H1 (cell line): ENCODE measurements at regions not wholly inside any gene's neighbourhood (a gene's known extent, or its start where the extent isn't known, plus 50 kb on each side); places are given as distances from the start of the nearest gene placed in this dataset.

Experiments used
- CTCF ChIA-PET: fragments of 300-600 bp; sonication (Branson Sonifier 250); formaldehyde crosslinking; loops from one replicate; lab custom pipeline; 2021; ENCODE audit not compliant: partially characterized antibody; lab: Charles Lee
- POLR2A ChIA-PET: fragments of 300-600 bp; sonication (Branson Sonifier 250); formaldehyde crosslinking; loops from one replicate; lab custom pipeline; 2021; ENCODE audit warnings: inconsistent platforms; ENCODE audit not compliant: partially characterized antibody; lab: Charles Lee
- DNase-seq, 2 experiments: peaks; one replicate each; pipeline versions ENCODE4 v3.0.0 to v3.0.0-alpha.2; 2010 to 2022; ENCODE audit warnings: low spot score in 2 of 2, low read depth in 1 of 2, mixed read lengths in 1 of 2
- FAIRE-seq: peaks from 2 replicates; lab custom pipeline; 2011; peaks lifted over from hg19 to GRCh38; lab: Jason Lieb, UNC
- H2AFZ ChIP-seq: 2 replicates; pipeline ENCODE4 v1.8.1; 2012; ENCODE audit warnings: low read length, inconsistent platforms
- H2AK5ac ChIP-seq: 2 replicates; pipeline ENCODE4 v1.6.1; 2013; ENCODE audit warnings: low read depth, low read length
- H2BK120ac ChIP-seq: replicated peaks from 2 replicates; pipeline ENCODE3; 2013; ENCODE audit warnings: low read depth, low read length, inconsistent platforms
- H2BK12ac ChIP-seq: 2 replicates; pipeline ENCODE4 v1.6.1; 2013; ENCODE audit warnings: low read depth, low read length
- H2BK15ac ChIP-seq: 2 replicates; pipeline ENCODE4 v1.6.1; 2013; ENCODE audit warnings: low read length
- H2BK20ac ChIP-seq: 2 replicates; pipeline ENCODE4 v1.6.1; 2013; ENCODE audit warnings: low read length
- H2BK5ac ChIP-seq: 2 replicates; pipeline ENCODE4 v1.6.1; 2013; ENCODE audit warnings: low read depth, low read length
- H3K14ac ChIP-seq: 2 replicates; pipeline ENCODE4 v1.6.1; 2013; ENCODE audit warnings: inconsistent platforms; ENCODE audit not compliant: insufficient read length
- H3K18ac ChIP-seq: 2 replicates; pipeline ENCODE4 v1.6.1; 2013; ENCODE audit warnings: low read length; ENCODE audit errors: extremely low read depth
- H3K23ac ChIP-seq: 2 replicates; pipeline ENCODE4 v1.6.1; 2013; ENCODE audit warnings: inconsistent platforms; ENCODE audit not compliant: insufficient read length
- H3K23me2 ChIP-seq: 2 replicates; pipeline ENCODE4 v1.6.1; 2013; ENCODE audit warnings: low read depth, low read length
- H3K27ac ChIP-seq: 2 replicates; pipeline ENCODE4 v1.6.1; 2011; ENCODE audit warnings: low read depth, low read length, inconsistent platforms
- H3K27me3 ChIP-seq, 4 experiments: replicated peaks in 1 of 4; 1 replicate in 1 of 4; 2 replicates in 3 of 4; pipeline versions ENCODE4 v1.6.1 to v1.8.1; 2011 to 2013; ENCODE audit warnings: low read length in 3 of 4, mild to moderate bottlenecking in 3 of 4, inconsistent platforms in 2 of 4, mixed read lengths in 2 of 4, moderate library complexity in 1 of 4; ENCODE audit not compliant: control insufficient read depth in 3 of 4, insufficient read depth in 3 of 4; ENCODE audit errors: extremely low read depth in 1 of 4
- H3K36me3 ChIP-seq, 4 experiments: 2 replicates each; pipeline versions ENCODE4 v1.6.1 to v1.8.1; 2011 to 2013; ENCODE audit warnings: mild to moderate bottlenecking in 4 of 4, low read length in 3 of 4, moderate library complexity in 2 of 4, control low read depth in 1 of 4, inconsistent platforms in 1 of 4; ENCODE audit not compliant: insufficient read depth in 4 of 4, control insufficient read depth in 2 of 4
- H3K4ac ChIP-seq: replicated peaks from 2 replicates; pipeline ENCODE3; 2013; ENCODE audit warnings: low read length, low read depth, mixed read lengths, inconsistent platforms; ENCODE audit not compliant: insufficient read length
- H3K4me1 ChIP-seq, 4 experiments: replicated peaks in 1 of 4; 1 replicate in 1 of 4; 2 replicates in 3 of 4; pipeline versions ENCODE4 v1.6.1 to v1.8.1; 2011 to 2013; ENCODE audit warnings: low read length in 3 of 4, inconsistent platforms in 2 of 4, mixed read lengths in 1 of 4; ENCODE audit not compliant: insufficient read depth in 4 of 4, control insufficient read depth in 3 of 4
- H3K4me2 ChIP-seq, 2 experiments: 2 replicates each; pipeline versions ENCODE4 v1.6.1 to v1.8.1; 2011 to 2013; ENCODE audit warnings: low read depth in 2 of 2, low read length in 2 of 2, control low read depth in 1 of 2, inconsistent platforms in 1 of 2, mild to moderate bottlenecking in 1 of 2; ENCODE audit not compliant: insufficient read depth in 1 of 2
- H3K4me3 ChIP-seq, 4 experiments: fragments of 200-600, 300-600 bp in 1 of 4; sonication (generic), shearing (Covaris generic), sonication (Bioruptor Twin) in 1 of 4; 2 replicates each; pipeline versions ENCODE4 v1.5.1 to v1.8.1; 2011 to 2016; ENCODE audit warnings: low read length in 4 of 4, low read depth in 3 of 4, control low read depth in 2 of 4, inconsistent platforms in 2 of 4, mild to moderate bottlenecking in 2 of 4, mixed read lengths in 1 of 4, moderate library complexity in 1 of 4; ENCODE audit not compliant: insufficient read depth in 2 of 4; ENCODE audit errors: extremely low read depth in 1 of 4
- H3K56ac ChIP-seq: replicated peaks from 2 replicates; pipeline ENCODE3; 2013; ENCODE audit warnings: low read depth, mild to moderate bottlenecking, mixed read lengths, low read length, inconsistent platforms; ENCODE audit not compliant: insufficient read length
- H3K79me1 ChIP-seq: 2 replicates; pipeline ENCODE4 v1.6.1; 2013; ENCODE audit warnings: low read depth, low read length, control low read depth
- H3K79me2 ChIP-seq, 2 experiments: 2 replicates each; pipeline versions ENCODE4 v1.6.1 to v1.8.1; 2012 to 2013; ENCODE audit warnings: low read length in 2 of 2, mild to moderate bottlenecking in 2 of 2, inconsistent platforms in 1 of 2; ENCODE audit not compliant: insufficient read depth in 2 of 2, control insufficient read depth in 1 of 2
- H3K9ac ChIP-seq, 4 experiments: replicated peaks in 1 of 4; 1 replicate in 1 of 4; 2 replicates in 3 of 4; pipeline versions ENCODE4 v1.6.1 to v1.8.1; 2011 to 2013; ENCODE audit warnings: low read depth in 3 of 4, low read length in 3 of 4, control low read depth in 2 of 4, mild to moderate bottlenecking in 2 of 4, moderate library complexity in 2 of 4, inconsistent platforms in 1 of 4; ENCODE audit errors: extremely low read depth in 1 of 4
- H3K9me3 ChIP-seq, 2 experiments: 2 replicates each; pipeline versions ENCODE4 v1.6.1 to v1.8.1; 2012 to 2013; ENCODE audit warnings: mild to moderate bottlenecking in 2 of 2, moderate library complexity in 2 of 2, control low read depth in 1 of 2, inconsistent platforms in 1 of 2, low read depth in 1 of 2, low read length in 1 of 2, mixed read lengths in 1 of 2; ENCODE audit not compliant: insufficient read depth in 2 of 2
- H4K20me1 ChIP-seq, 2 experiments: replicated peaks in 1 of 2; 2 replicates each; pipeline versions ENCODE3 to v1.8.1; 2011 to 2013; ENCODE audit warnings: inconsistent platforms in 2 of 2, low read length in 2 of 2, mild to moderate bottlenecking in 1 of 2; ENCODE audit not compliant: insufficient read depth in 2 of 2, control insufficient read depth in 1 of 2
- H4K5ac ChIP-seq: 2 replicates; pipeline ENCODE4 v1.6.1; 2013; ENCODE audit warnings: low read length, low read depth, mixed read lengths, inconsistent platforms; ENCODE audit not compliant: insufficient read length
- H4K8ac ChIP-seq: 2 replicates; pipeline ENCODE4 v1.8.0; 2013; ENCODE audit warnings: mild to moderate bottlenecking, moderate library complexity, low read length, inconsistent platforms; ENCODE audit not compliant: insufficient read depth; ENCODE audit errors: extremely low read depth
- H4K91ac ChIP-seq: replicated peaks from 2 replicates; pipeline ENCODE3; 2013; ENCODE audit warnings: low read length, mixed read lengths, inconsistent platforms; ENCODE audit not compliant: insufficient read length
- ATF3 ChIP-seq: IDR thresholded peaks from 2 replicates; pipeline ENCODE4 v1.6.1; 2011; ENCODE audit warnings: low read depth, mild to moderate bottlenecking, low read length; ENCODE audit not compliant: insufficient read depth
- CTCF ChIP-seq, 3 experiments: IDR thresholded peaks; 1 replicate in 2 of 3; 2 replicates in 1 of 3; pipeline versions ENCODE4 v1.5.1 to v1.6.1; 2011; ENCODE audit warnings: low read length in 3 of 3, mild to moderate bottlenecking in 3 of 3, inconsistent platforms in 2 of 3, low read depth in 1 of 3, moderate library complexity in 1 of 3; ENCODE audit not compliant: insufficient read depth in 1 of 3; ENCODE audit errors: control extremely low read depth in 1 of 3
- EP300 ChIP-seq, 2 experiments: IDR thresholded peaks; 1 replicate in 1 of 2; 2 replicates in 1 of 2; pipeline ENCODE4 v1.6.1; 2011 to 2012; ENCODE audit warnings: low read depth in 2 of 2, low read length in 2 of 2, mild to moderate bottlenecking in 2 of 2, borderline replicate concordance in 1 of 2, inconsistent platforms in 1 of 2, moderate library complexity in 1 of 2
- HDAC2 ChIP-seq, 2 experiments: fragments of 300-600 bp in 1 of 2; sonication (generic) in 1 of 2; IDR thresholded peaks; 2 replicates each; pipeline ENCODE4 v1.6.1; 2011 to 2012; ENCODE audit warnings: low read depth in 2 of 2, low read length in 2 of 2, mild to moderate bottlenecking in 2 of 2, moderate library complexity in 2 of 2, borderline replicate concordance in 1 of 2, inconsistent platforms in 1 of 2
- NANOG ChIP-seq: IDR thresholded peaks from 2 replicates; pipeline ENCODE4 v1.6.1; 2011; ENCODE audit warnings: low read length, low read depth, mild to moderate bottlenecking, inconsistent platforms; ENCODE audit not compliant: insufficient read depth, poor library complexity, severe bottlenecking
- POLR2AphosphoS5 ChIP-seq: IDR thresholded peaks from 2 replicates; pipeline ENCODE4 v1.6.1; 2011; ENCODE audit warnings: low read depth, low read length
- RBBP5 ChIP-seq: IDR thresholded peaks from 2 replicates; pipeline ENCODE4 v1.7.1; 2012; ENCODE audit warnings: low read depth, mild to moderate bottlenecking, inconsistent platforms, low read length, moderate library complexity, borderline replicate concordance
- SP1 ChIP-seq: IDR thresholded peaks from 2 replicates; pipeline ENCODE4 v1.6.1; 2011; ENCODE audit warnings: low read depth, low read length
- TAF1 ChIP-seq: IDR thresholded peaks from 2 replicates; pipeline ENCODE4 v1.6.1; 2011; ENCODE audit warnings: mild to moderate bottlenecking, low read depth, low read length
- TAF7 ChIP-seq: optimal IDR thresholded peaks from 2 replicates; pipeline ENCODE3; 2011; ENCODE audit warnings: low read depth, mild to moderate bottlenecking, inconsistent platforms, low read length, moderate library complexity, borderline replicate concordance
- WGBS, 2 experiments: shearing (Covaris generic) in 1 of 2; methylation state at CpG; one replicate each; pipeline versions ENCODE4 v1.1.6 to v1.1.7; 2013 to 2015; ENCODE audit warnings: low lambda C conversion rate in 2 of 2, mixed read lengths in 2 of 2, inconsistent platforms in 1 of 2, low coverage in 1 of 2, missing lambda C conversion rate in 1 of 2; ENCODE audit not compliant: insufficient replicate concordance in 2 of 2, insufficient coverage in 1 of 2, insufficient read length in 1 of 2; ENCODE audit errors: extremely low coverage in 1 of 2, missing lambda C conversion rate in 1 of 2; 5-methylcytosine and 5-hydroxymethylcytosine counted together

GRCh38 chr10:8297107-8297506, 242.6 kb downstream of the GATA3 start:
- no peak overlapping the region for H4K91ac ChIP-seq
- H3K23ac ChIP-seq = no peak overlapping the region
- DNase-seq (no peak), FAIRE-seq (no peak)
- no peak overlapping the region; the same call in 1 of the 2 replicates for H2BK5ac ChIP-seq
- H4K20me1 ChIP-seq = no peaks in the 10 kb centered on the region
- no peak overlapping the region for H2BK20ac ChIP-seq
- H3K79me2 ChIP-seq = no peaks in the 10 kb centered on the region
- no peak overlapping the region for H3K4me3 ChIP-seq
- no peak overlapping the region for H2BK120ac ChIP-seq
- H2AFZ ChIP-seq = no peak overlapping the region
- 48% methylated on average over 2 of the region's 2 CpGs; no CpG with 5 or more reads in 1 of the 2 experiments for WGBS, 2 experiments
- CTCF ChIA-PET = no interaction called here
- no peak overlapping the region for H2BK15ac ChIP-seq
- peaks cover 0 to 9% (median 5%) of the 10 kb centered on the region in 4 experiments; a peak in 5 of 7 replicates for H3K27me3 ChIP-seq
- no peak overlapping the region; the same call in 1 of the 2 replicates for H3K18ac ChIP-seq
- H3K4ac ChIP-seq = no peak overlapping the region
- H3K4me1 ChIP-seq = peaks cover 0 to 3% (median 0%) of the 10 kb centered on the region in 4 experiments; a peak in 3 of 7 replicates
- H3K14ac ChIP-seq = no peak overlapping the region
- POLR2A ChIA-PET = no interaction called here
- H3K36me3 ChIP-seq = no peaks in the 10 kb centered on the region
- H3K23me2 ChIP-seq = peaks cover 3% of the 10 kb centered on the region; the same call in 1 of the 2 replicates
- H3K9me3 ChIP-seq = no peaks in the 10 kb centered on the region
- no peak overlapping the region; a peak in 1 of 4 replicates for H3K4me2 ChIP-seq
- no peak overlapping the region for H2BK12ac ChIP-seq
- no peak overlapping the region; a peak in 1 of 7 replicates for H3K9ac ChIP-seq
- no peaks in the 10 kb centered on the region for H3K79me1 ChIP-seq
- H4K5ac ChIP-seq = no peak overlapping the region
- no peak overlapping the region for H3K27ac ChIP-seq
- H2AK5ac ChIP-seq = no peak overlapping the region
- H4K8ac ChIP-seq = no peak overlapping the region
- no peak overlapping the region for H3K56ac ChIP-seq
- TF ChIP-seq HDAC2 (IDR thresholded peaks at IDR 0.05; ENCODE audit: borderline replicate concordance in 1 of 2, low read depth in 2 of 2, low read length in 2 of 2) (no peak), TAF7 (no peak), EP300 (IDR thresholded peaks at IDR 0.05; ENCODE audit: borderline replicate concordance in 1 of 2, low read depth in 2 of 2, low read length in 2 of 2) (no peak), TAF1 (no peak), SP1 (no peak), RBBP5 (no peak), NANOG (no peak), POLR2AphosphoS5 (no peak), ATF3 (no peak), CTCF (IDR thresholded peaks at IDR 0.05; ENCODE audit: control extremely low read depth in 1 of 3, insufficient read depth in 1 of 3, low read depth in 1 of 3, low read length in 3 of 3) (no peak)
